Esophagus (tissue), 2 donors: ENCODE measurements at regions not wholly inside any gene's neighbourhood (a gene's known extent, or its start where the extent isn't known, plus 50 kb on each side); places are given as distances from the start of the nearest gene placed in this dataset.

Source experiments
- H3K27ac ChIP-seq, 2 donors: one replicate each; pipeline ENCODE4 v1.5.1; 2013; ENCODE audit warnings: low read depth in 2 of 2, mild to moderate bottlenecking in 2 of 2, inconsistent platforms in 1 of 2, low read length in 1 of 2, moderate library complexity in 1 of 2
- H3K27me3 ChIP-seq, 2 donors: one replicate each; pipeline ENCODE4 v1.6.1; 2013; ENCODE audit warnings: low read length in 2 of 2, control low read depth in 1 of 2, mild to moderate bottlenecking in 1 of 2; ENCODE audit not compliant: insufficient read depth in 2 of 2, control insufficient read depth in 1 of 2
- H3K36me3 ChIP-seq, 2 donors: one replicate each; pipeline ENCODE4 v1.6.1; 2013; ENCODE audit warnings: low read length in 1 of 2; ENCODE audit not compliant: control insufficient read depth in 2 of 2, insufficient read depth in 2 of 2
- H3K4me1 ChIP-seq, 2 donors: one replicate each; pipeline ENCODE4 v1.6.1; 2013; ENCODE audit warnings: low read length in 1 of 2; ENCODE audit not compliant: control insufficient read depth in 2 of 2, insufficient read depth in 2 of 2
- H3K4me3 ChIP-seq, 2 donors: one replicate each; pipeline ENCODE4 v1.5.1; 2013; ENCODE audit warnings: low read length in 2 of 2, mild to moderate bottlenecking in 2 of 2, low read depth in 1 of 2, moderate library complexity in 1 of 2
- H3K9me3 ChIP-seq, 2 donors: one replicate each; pipeline ENCODE4 v1.6.1; 2013; ENCODE audit warnings: mild to moderate bottlenecking in 2 of 2, low read depth in 1 of 2, low read length in 1 of 2, moderate library complexity in 1 of 2; ENCODE audit not compliant: control insufficient read depth in 2 of 2, insufficient read depth in 1 of 2
- WGBS, 2 donors: extraction: QIAGEN DNeasy Blood & Tissue Kit; methylation state at CpG; one replicate each; pipeline ENCODE4 v1.1.7; 2013; 5-methylcytosine and 5-hydroxymethylcytosine counted together
- donor health status: healthy with polysubstance abuse.
- donor health status: Bipolar disorder and iron deficiency.

DNA sequence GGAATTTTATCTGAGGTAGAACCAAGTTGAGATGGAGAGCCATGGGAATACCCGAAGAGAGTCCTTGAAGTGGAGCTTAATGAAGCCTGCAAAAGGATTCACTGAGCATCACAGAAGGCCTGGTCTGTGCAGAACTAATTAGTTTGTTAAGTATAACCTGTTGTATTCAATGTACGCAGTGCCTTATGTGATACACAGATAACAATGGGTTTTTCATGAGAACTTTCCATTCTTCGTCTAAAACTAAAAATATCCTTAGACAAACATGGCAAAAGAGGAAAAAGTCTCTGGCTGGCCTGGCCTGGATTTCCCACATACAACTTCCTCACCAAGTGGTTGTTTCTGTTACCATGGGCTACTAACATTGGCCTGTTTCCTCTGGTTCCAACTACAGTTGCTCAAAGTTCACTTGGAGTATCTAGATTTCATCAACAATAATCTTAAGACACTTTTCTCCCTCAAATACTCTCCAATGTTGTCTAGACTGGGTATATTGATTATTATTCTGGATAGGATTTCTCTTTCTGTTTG lies 237.6 kb upstream of the ZNF462 start:
- WGBS, 2 donors, result 73 to 75% methylated on average over 3 of the region's 3 CpGs
- no peaks in the 10 kb centered on the region for H3K9me3 ChIP-seq
- no peaks in the 10 kb centered on the region for H3K4me1 ChIP-seq
- no peak overlapping the region for H3K27ac ChIP-seq
- no peaks in the 10 kb centered on the region for H3K27me3 ChIP-seq
- H3K4me3 ChIP-seq, result no peak overlapping the region
- no peaks in the 10 kb centered on the region for H3K36me3 ChIP-seq

DNA sequence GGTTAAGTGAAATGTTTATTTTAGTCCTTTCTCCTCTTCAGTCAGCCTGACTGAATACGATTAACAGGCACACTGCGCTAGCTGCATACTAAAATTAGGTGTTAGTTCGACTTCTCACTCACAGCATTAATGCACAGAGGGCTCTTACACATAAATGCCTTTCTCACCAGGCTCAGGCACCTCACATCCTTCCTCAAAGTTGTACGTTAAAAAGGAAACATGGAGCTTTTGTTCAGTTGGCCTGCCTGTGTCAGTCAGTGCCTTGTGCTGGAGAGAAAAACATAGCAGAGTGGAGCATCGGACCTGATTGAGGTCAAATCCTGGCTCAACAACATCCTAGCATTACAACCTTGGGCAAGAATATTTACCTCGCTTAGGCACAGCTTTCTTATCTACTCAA lies 236.0 kb upstream of the ZNF462 start:
- no peaks in the 10 kb centered on the region for H3K9me3 ChIP-seq
- H3K36me3 ChIP-seq, result no peaks in the 10 kb centered on the region
- H3K27ac ChIP-seq, result no peak overlapping the region
- H3K4me3 ChIP-seq, result no peak overlapping the region
- H3K4me1 ChIP-seq, result no peaks in the 10 kb centered on the region
- no peaks in the 10 kb centered on the region for H3K27me3 ChIP-seq
- 66 to 70% methylated on average over 6 of the region's 6 CpGs for WGBS, 2 donors

GRCh38 chr9:106632621-106633020 lies 230.3 kb upstream of the ZNF462 start:
- H3K36me3 ChIP-seq, result no peaks in the 10 kb centered on the region

GRCh38 chr9:106634183-106634582 lies 228.8 kb upstream of the ZNF462 start:
- Histone ChIP-seq H3K9me3 (no peaks in the 10 kb centered on the region), H3K27me3 (no peaks in the 10 kb centered on the region), H3K36me3 (no peaks in the 10 kb centered on the region), H3K4me3 (no peak overlapping the region), H3K27ac (no peak overlapping the region), H3K4me1 (no peaks in the 10 kb centered on the region)
- 61 to 71% methylated on average over 1 of the region's 1 CpG for WGBS, 2 donors

More at GRCh38 chr9:106632621-106633020, 230.3 kb upstream of the ZNF462 start:
- WGBS, 2 donors, result 49 to 59% methylated on average over 3 of the region's 3 CpGs
- H3K9me3 ChIP-seq, result no peaks in the 10 kb centered on the region
- H3K4me1 ChIP-seq, result no peaks in the 10 kb centered on the region
- no peaks in the 10 kb centered on the region for H3K27me3 ChIP-seq
- no peak overlapping the region for H3K27ac ChIP-seq
- no peak overlapping the region for H3K4me3 ChIP-seq

DNA sequence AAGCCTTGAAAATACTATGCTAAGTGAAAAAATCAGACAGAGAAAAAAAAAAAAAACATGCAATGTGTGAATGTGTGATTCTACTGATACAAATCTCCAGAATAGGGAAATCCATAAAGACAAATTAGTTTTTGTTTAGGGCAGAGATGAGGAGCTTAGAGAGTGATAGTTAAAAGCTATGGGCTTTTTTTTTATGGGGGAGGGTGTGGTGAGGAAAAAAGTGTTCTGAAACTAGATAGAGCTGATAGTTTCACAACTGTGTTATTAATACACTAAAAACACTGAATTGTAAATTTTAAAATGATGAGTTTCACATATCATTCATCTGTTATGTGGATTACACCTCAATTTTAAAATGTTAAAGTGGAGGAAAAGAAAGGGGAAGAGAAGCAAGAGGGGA lies 228.3 kb upstream of the ZNF462 start:
- Histone ChIP-seq H3K4me3 (no peak overlapping the region), H3K36me3 (no peaks in the 10 kb centered on the region), H3K27ac (no peak overlapping the region), H3K27me3 (no peaks in the 10 kb centered on the region), H3K9me3 (no peaks in the 10 kb centered on the region), H3K4me1 (no peaks in the 10 kb centered on the region)

DNA sequence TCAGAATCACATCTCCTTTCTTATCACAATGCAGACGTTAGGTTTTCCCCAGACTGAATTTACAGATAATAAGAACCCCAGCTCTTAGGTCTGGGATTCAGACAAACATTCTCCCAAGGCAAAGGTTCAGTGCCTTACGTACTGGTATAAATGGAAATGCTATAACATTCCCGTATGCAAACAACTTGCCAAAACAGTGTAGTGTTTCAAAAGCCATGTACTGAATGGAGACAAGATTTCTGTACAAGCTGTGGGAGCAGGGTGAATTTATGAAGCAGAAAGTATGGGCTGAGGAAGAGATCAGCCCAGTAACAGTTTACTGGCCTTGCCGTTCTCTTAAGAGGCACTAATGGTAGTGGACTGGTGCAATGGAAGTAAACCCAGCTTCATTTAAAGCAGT lies 225.5 kb upstream of the ZNF462 start:
- no peak overlapping the region for H3K27ac ChIP-seq
- H3K36me3 ChIP-seq, result no peaks in the 10 kb centered on the region
- no peak overlapping the region for H3K4me3 ChIP-seq
- no peaks in the 10 kb centered on the region for H3K9me3 ChIP-seq
- no peaks in the 10 kb centered on the region for H3K4me1 ChIP-seq
- H3K27me3 ChIP-seq, result no peaks in the 10 kb centered on the region
- WGBS, 2 donors, result 63 to 66% methylated on average over 4 of the region's 4 CpGs

- no peaks in the 10 kb centered on the region for H3K36me3 ChIP-seq
- no peak overlapping the region for H3K27ac ChIP-seq
- no peaks in the 10 kb centered on the region for H3K27me3 ChIP-seq
- H3K4me3 ChIP-seq, result no peak overlapping the region
- 74 to 75% methylated on average over 4 of the region's 4 CpGs for WGBS, 2 donors
- no peaks in the 10 kb centered on the region for H3K4me1 ChIP-seq
- no peaks in the 10 kb centered on the region for H3K9me3 ChIP-seq
Measured at GRCh38 chr9:106639873-106640568, 222.9 kb upstream of the ZNF462 start.

DNA sequence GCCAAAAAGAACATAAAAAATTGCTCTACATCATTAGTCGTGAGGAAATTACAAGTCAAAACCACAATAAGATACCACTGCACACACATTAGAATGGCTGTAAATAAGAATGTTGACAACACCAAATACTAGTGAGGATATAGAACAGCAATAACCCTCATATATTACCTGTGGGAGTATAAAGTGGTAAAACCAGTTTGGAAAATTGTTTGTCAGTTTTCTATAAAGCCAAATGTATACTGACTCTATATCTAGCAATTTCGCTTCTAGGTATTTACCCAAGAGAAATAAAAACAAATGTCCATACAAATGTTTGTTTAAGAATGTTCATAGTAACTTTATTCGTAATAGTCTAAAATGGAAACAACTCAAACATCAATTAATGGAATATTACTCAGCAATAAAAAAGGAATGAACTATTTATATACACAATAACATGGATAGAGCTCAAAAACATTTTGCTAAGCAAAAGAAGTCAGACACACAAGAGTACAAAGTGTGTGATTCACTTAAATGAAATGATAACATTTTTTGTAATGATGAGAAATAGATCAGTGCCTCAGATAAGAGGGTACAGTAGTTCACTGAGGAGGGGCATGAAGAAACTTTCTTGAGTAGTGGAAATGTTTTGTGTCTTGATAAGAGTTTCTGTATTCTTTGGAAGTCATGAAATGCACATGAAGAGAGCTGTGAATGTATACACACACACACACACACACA lies 219.6 kb upstream of the ZNF462 start:
- WGBS, 2 donors, result 82 to 89% methylated on average over 3 of the region's 3 CpGs

GRCh38 chr9:106644661-106645060 lies 218.3 kb upstream of the ZNF462 start:
- Histone ChIP-seq H3K27me3 (no peaks in the 10 kb centered on the region), H3K4me3 (no peak overlapping the region), H3K4me1 (no peaks in the 10 kb centered on the region), H3K36me3 (no peaks in the 10 kb centered on the region), H3K27ac (no peak overlapping the region), H3K9me3 (no peaks in the 10 kb centered on the region)
- 69 to 79% methylated on average over 3 of the region's 3 CpGs for WGBS, 2 donors

More for the DNA sequence above, 219.6 kb upstream of the ZNF462 start:
- no peak overlapping the region for H3K27ac ChIP-seq
- no peaks in the 10 kb centered on the region for H3K4me1 ChIP-seq
- no peaks in the 10 kb centered on the region for H3K36me3 ChIP-seq
- H3K9me3 ChIP-seq, result no peaks in the 10 kb centered on the region
- H3K27me3 ChIP-seq, result no peaks in the 10 kb centered on the region
- H3K4me3 ChIP-seq, result no peak overlapping the region

DNA sequence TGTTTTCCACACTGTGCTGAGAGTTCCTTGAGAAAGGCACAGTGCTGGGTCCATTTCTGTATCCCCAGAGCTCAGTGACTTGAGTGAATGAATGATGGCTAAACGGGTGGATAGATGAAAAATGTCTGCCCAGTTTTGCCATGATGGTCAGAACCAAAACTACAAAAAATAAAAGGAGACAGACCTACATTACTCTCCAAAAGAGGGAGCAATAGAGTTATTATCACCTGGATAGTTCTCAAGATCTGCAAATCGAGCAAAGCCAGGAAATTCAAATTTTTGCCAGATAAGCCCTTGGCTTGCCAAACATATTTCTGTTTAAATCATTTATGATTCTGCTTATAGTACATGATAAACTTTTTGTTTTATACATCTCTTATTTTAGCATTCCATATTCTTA lies 214.2 kb upstream of the ZNF462 start:
- no peaks in the 10 kb centered on the region for H3K27me3 ChIP-seq
- H3K4me3 ChIP-seq, result no peak overlapping the region
- no peaks in the 10 kb centered on the region for H3K36me3 ChIP-seq
- H3K9me3 ChIP-seq, result no peaks in the 10 kb centered on the region
- 24 to 26% methylated on average over 2 of the region's 2 CpGs for WGBS, 2 donors
- H3K4me1 ChIP-seq, result no peaks in the 10 kb centered on the region
- no peak overlapping the region for H3K27ac ChIP-seq
